NOMO-1 treated with dmso at 0.1 percent for 144 hours (cell line): ENCODE measurements at regions not wholly inside any gene's neighbourhood (a gene's known extent, or its start where the extent isn't known, plus 50 kb on each side); places are given as distances from the start of the nearest gene placed in this dataset.

Source experiments
- DNase-seq: peaks from one replicate; lab custom pipeline; 2025; ENCODE audit not compliant: unreplicated experiment; lab: John Stamatoyannopoulos, UW

GRCh38 chr11:19661827-19662226 is 50.8 kb upstream of the NAV2 start:
- DNase-seq: no peak

- DNase-seq: no peak
Measured at GRCh38 chr11:19660076-19660475, 52.6 kb upstream of the NAV2 start.

GRCh38 chr11:19659529-19659928 is 53.1 kb upstream of the NAV2 start:
- no peak for DNase-seq

GRCh38 chr11:19658344-19658743 is 54.3 kb upstream of the NAV2 start:
- DNase-seq: no peak

- DNase-seq: no peak
Measured at GRCh38 chr11:19656140-19656541, 56.5 kb upstream of the NAV2 start.

GRCh38 chr11:19652623-19653375 is 59.8 kb upstream of the NAV2 start:
- DNase-seq: no peak

GRCh38 chr11:19651653-19652052 is 61.0 kb upstream of the NAV2 start:
- no peak for DNase-seq

- DNase-seq: no peak
Measured at GRCh38 chr11:19651028-19651427, 61.6 kb upstream of the NAV2 start.

- no peak for DNase-seq
Measured at GRCh38 chr11:19650467-19650866, 62.2 kb upstream of the NAV2 start.

- no peak for DNase-seq
Measured at GRCh38 chr11:19649751-19650150, 62.9 kb upstream of the NAV2 start.

GRCh38 chr11:19648321-19648720 is 64.3 kb upstream of the NAV2 start:
- no peak for DNase-seq

GRCh38 chr11:19647816-19648215 is 64.8 kb upstream of the NAV2 start:
- DNase-seq: no peak

GRCh38 chr11:19646921-19647320 is 65.7 kb upstream of the NAV2 start:
- no peak for DNase-seq

- no peak for DNase-seq
Measured at GRCh38 chr11:19646308-19646707, 66.3 kb upstream of the NAV2 start.

- no peak for DNase-seq
Measured at GRCh38 chr11:19644316-19644715, 68.3 kb upstream of the NAV2 start.

- no peak for DNase-seq
Measured at GRCh38 chr11:19642185-19643158, 70.2 kb upstream of the NAV2 start.

- DNase-seq: no peak
Measured at GRCh38 chr11:19639603-19640105, 73.0 kb upstream of the NAV2 start.

- no peak for DNase-seq
Measured at GRCh38 chr11:19635332-19635731, 77.3 kb upstream of the NAV2 start.

GRCh38 chr11:19633276-19633675 is 79.4 kb upstream of the NAV2 start:
- no peak for DNase-seq

- DNase-seq: no peak
Measured at GRCh38 chr11:19632499-19632834, 80.2 kb upstream of the NAV2 start.

GRCh38 chr11:19631712-19632498 is 80.7 kb upstream of the NAV2 start:
- no peak for DNase-seq
